ENCODE measurements at regions not wholly inside any gene's neighbourhood (a gene's known extent, or its start where the extent isn't known, plus 50 kb on each side); places are given as distances from the start of the nearest gene placed in this dataset.
A peak's percentile ranks its signal among the peaks of the same experiment; 100 is the strongest.

DNA sequence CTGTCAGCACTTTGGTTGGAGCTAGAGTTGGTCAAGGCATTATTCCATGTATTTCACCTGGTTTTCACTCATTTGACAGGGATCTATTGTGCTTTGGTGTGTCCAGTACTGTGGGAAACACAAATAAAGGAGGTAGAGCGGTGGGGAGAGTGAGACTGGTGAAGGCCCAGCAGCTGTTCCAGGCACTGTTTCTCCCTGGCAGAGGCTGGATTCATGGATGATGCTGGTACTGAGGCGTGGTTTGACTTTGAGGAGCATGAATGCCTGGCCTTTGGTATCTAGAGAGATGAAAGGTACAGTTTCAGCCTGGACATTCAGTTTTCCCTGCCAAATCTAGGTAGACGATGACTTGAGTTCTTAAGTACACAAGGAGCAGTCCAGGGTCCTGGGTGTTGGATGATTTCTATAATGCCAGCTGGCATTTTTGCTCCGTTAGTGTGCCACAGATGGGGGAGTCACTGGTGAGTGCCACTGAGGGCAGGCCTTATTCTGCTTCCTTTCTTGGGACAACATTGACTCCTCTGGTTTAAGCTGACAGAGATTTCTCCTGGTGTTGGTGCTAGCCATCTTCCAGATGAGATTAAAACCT, 162.2 kb upstream of the BMPER start:
- Histone ChIP-seq H3K4me3 (ENCODE audit: insufficient read depth, low read depth, low read length) (no peak overlapping the region), H4K20me1 (ENCODE audit: insufficient read depth, low read length) (no peaks in the 10 kb centered on the region), H3K9me3 (ENCODE audit: insufficient read depth, low read depth, low read length) (peaks cover 4% of the 10 kb centered on the region), H3K9ac (ENCODE audit: low read length) (no peak overlapping the region), H2AFZ (ENCODE audit: low read depth, low read length) (no peak overlapping the region), H3K36me3 (ENCODE audit: insufficient read depth, low read length) (no peaks in the 10 kb centered on the region), H3K4me1 (ENCODE audit: insufficient read depth, low read length) (peaks cover 15% of the 10 kb centered on the region), H3K27ac (ENCODE audit: low read depth, low read length) (no peak overlapping the region), H3K79me2 (ENCODE audit: insufficient read depth, low read length) (no peaks in the 10 kb centered on the region), H3K4me2 (ENCODE audit: low read length) (no peak overlapping the region), H3K27me3 (ENCODE audit: insufficient read depth, low read length) (no peaks in the 10 kb centered on the region)
- DNase-seq (ENCODE audit: low read depth) (no peak), FAIRE-seq (no peak)
- no peaks in the 10 kb centered on the region for H3K36me3 Mint-ChIP-seq (ENCODE audit: low read depth, unreplicated experiment)
- TF ChIP-seq, protein P1, sequence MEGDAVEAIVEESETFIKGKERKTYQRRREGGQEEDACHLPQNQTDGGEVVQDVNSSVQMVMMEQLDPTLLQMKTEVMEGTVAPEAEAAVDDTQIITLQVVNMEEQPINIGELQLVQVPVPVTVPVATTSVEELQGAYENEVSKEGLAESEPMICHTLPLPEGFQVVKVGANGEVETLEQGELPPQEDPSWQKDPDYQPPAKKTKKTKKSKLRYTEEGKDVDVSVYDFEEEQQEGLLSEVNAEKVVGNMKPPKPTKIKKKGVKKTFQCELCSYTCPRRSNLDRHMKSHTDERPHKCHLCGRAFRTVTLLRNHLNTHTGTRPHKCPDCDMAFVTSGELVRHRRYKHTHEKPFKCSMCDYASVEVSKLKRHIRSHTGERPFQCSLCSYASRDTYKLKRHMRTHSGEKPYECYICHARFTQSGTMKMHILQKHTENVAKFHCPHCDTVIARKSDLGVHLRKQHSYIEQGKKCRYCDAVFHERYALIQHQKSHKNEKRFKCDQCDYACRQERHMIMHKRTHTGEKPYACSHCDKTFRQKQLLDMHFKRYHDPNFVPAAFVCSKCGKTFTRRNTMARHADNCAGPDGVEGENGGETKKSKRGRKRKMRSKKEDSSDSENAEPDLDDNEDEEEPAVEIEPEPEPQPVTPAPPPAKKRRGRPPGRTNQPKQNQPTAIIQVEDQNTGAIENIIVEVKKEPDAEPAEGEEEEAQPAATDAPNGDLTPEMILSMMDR (IDR thresholded peaks at IDR 0.05; ENCODE audit: insufficient read depth, low read depth, low read length) = no peak
- TF ChIP-seq EZH2 (IDR thresholded peaks at IDR 0.05; ENCODE audit: insufficient read depth, low read length) = no peak
- no peak overlapping the region for H3K4me3 Mint-ChIP-seq (ENCODE audit: unreplicated experiment)
- peaks cover 7% of the 10 kb centered on the region for H3K4me1 Mint-ChIP-seq (ENCODE audit: low read depth, unreplicated experiment)
- H3K27me3 Mint-ChIP-seq (ENCODE audit: low read depth, unreplicated experiment) = no peaks in the 10 kb centered on the region
- peaks cover 2% of the 10 kb centered on the region for H3K9me3 Mint-ChIP-seq (ENCODE audit: unreplicated experiment)
- H3K27ac Mint-ChIP-seq (ENCODE audit: unreplicated experiment) = no peak overlapping the region

DNA sequence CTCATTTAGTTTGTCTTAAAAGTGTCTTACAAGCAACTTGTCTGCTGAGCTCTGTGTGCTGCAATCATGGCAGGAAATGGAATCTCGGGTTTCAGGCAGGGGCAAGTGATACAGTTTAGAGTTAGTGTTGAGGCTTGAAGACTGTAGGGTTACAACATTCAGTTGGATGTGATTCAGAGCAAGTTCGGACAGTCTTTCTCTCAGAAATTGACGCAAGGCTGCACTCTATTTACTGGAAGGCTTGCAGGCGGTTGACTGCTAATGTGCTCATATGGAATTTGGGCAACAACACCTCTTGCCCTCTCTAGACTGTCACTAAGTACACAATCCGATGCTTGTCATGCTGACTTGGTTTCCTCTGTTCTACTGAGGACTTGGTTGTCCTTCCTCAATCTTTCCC, 161.7 kb upstream of the BMPER start:
- Histone ChIP-seq H2AFZ (ENCODE audit: low read depth, low read length) (no peak overlapping the region), H3K36me3 (ENCODE audit: insufficient read depth, low read length) (no peaks in the 10 kb centered on the region), H3K4me2 (ENCODE audit: low read length) (no peak overlapping the region), H3K4me3 (ENCODE audit: insufficient read depth, low read depth, low read length) (no peak overlapping the region), H3K27me3 (ENCODE audit: insufficient read depth, low read length) (no peaks in the 10 kb centered on the region), H4K20me1 (ENCODE audit: insufficient read depth, low read length) (no peaks in the 10 kb centered on the region), H3K4me1 (ENCODE audit: insufficient read depth, low read length) (peaks cover 15% of the 10 kb centered on the region), H3K27ac (ENCODE audit: low read depth, low read length) (no peak overlapping the region), H3K79me2 (ENCODE audit: insufficient read depth, low read length) (no peaks in the 10 kb centered on the region), H3K9me3 (ENCODE audit: insufficient read depth, low read depth, low read length) (peaks cover 4% of the 10 kb centered on the region), H3K9ac (ENCODE audit: low read length) (no peak overlapping the region)
- no peak for TF ChIP-seq EZH2 (IDR thresholded peaks at IDR 0.05; ENCODE audit: insufficient read depth, low read length)
- TF ChIP-seq, protein P1 (IDR thresholded peaks at IDR 0.05; ENCODE audit: insufficient read depth, low read depth, low read length) = no peak
- H3K9me3 Mint-ChIP-seq (ENCODE audit: unreplicated experiment) = peaks cover 2% of the 10 kb centered on the region
- no peaks in the 10 kb centered on the region for H3K36me3 Mint-ChIP-seq (ENCODE audit: low read depth, unreplicated experiment)
- no peaks in the 10 kb centered on the region for H3K27me3 Mint-ChIP-seq (ENCODE audit: low read depth, unreplicated experiment)
- H3K4me3 Mint-ChIP-seq (ENCODE audit: unreplicated experiment) = no peak overlapping the region
- FAIRE-seq (peak; percentile 9), DNase-seq (ENCODE audit: low read depth) (peak; percentile 74)
- peaks cover 8% of the 10 kb centered on the region for H3K4me1 Mint-ChIP-seq (ENCODE audit: low read depth, unreplicated experiment)
- H3K27ac Mint-ChIP-seq (ENCODE audit: unreplicated experiment) = no peak overlapping the region

DNA sequence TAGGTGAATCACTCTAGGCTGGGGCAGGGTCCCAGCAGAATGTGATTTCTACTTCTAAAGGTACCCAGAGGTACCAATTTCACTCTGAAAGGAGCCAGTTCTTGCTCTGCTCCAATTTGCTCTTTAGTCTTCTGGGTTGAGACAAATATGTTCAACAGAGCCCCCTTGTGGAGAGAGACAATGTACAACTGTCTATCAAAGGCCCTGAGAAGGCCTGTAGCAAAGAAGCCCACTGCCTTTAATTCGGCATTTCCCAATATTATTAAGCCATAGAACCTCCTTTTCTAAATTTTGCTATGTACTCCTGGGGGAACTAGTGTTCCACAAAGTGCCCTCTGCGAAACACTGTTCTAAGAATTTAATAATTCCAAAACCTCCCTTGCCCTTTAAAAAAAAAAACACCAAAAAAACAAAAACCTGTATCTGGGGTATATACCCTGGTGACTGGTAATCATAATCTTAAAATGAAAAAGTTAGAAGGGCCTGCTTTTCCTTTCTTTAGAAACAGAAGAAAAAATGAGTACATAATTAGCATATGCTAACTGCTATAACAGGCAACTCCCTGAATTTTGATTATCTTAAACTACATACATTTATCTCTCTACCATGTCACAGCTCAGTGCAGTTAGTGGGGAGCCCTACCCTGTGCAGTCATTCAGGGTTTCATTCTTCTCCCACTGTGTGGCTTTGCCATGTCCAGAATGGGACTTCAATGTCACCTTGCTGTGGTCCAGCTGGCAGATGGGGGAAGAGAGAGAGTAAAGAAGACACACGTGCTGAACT, 160.9 kb upstream of the BMPER start:
- H3K4me2 ChIP-seq (ENCODE audit: low read length) = no peak overlapping the region
- no peak overlapping the region for H3K9ac ChIP-seq (ENCODE audit: low read length)
- no peaks in the 10 kb centered on the region for H3K27me3 ChIP-seq (ENCODE audit: insufficient read depth, low read length)
- H3K9me3 Mint-ChIP-seq (ENCODE audit: unreplicated experiment) = peaks cover 2% of the 10 kb centered on the region
- no peaks in the 10 kb centered on the region for H3K79me2 ChIP-seq (ENCODE audit: insufficient read depth, low read length)
- peaks cover 15% of the 10 kb centered on the region for H3K4me1 ChIP-seq (ENCODE audit: insufficient read depth, low read length)
- peaks cover 4% of the 10 kb centered on the region for H3K9me3 ChIP-seq (ENCODE audit: insufficient read depth, low read depth, low read length)
- H3K27me3 Mint-ChIP-seq (ENCODE audit: low read depth, unreplicated experiment) = no peaks in the 10 kb centered on the region
- no peak for DNase-seq (ENCODE audit: low read depth)
- H3K4me3 ChIP-seq (ENCODE audit: insufficient read depth, low read depth, low read length) = no peak overlapping the region
- no peak overlapping the region for H3K27ac ChIP-seq (ENCODE audit: low read depth, low read length)
- no peak overlapping the region for H3K4me3 Mint-ChIP-seq (ENCODE audit: unreplicated experiment)
- H2AFZ ChIP-seq (ENCODE audit: low read depth, low read length) = no peak overlapping the region
- H3K4me1 Mint-ChIP-seq (ENCODE audit: low read depth, unreplicated experiment) = peaks cover 9% of the 10 kb centered on the region
- TF ChIP-seq, protein P1 (IDR thresholded peaks at IDR 0.05; ENCODE audit: insufficient read depth, low read depth, low read length) = no peak
- no peaks in the 10 kb centered on the region for H3K36me3 Mint-ChIP-seq (ENCODE audit: low read depth, unreplicated experiment)
- no peak for FAIRE-seq
- no peaks in the 10 kb centered on the region for H4K20me1 ChIP-seq (ENCODE audit: insufficient read depth, low read length)
- H3K27ac Mint-ChIP-seq (ENCODE audit: unreplicated experiment) = no peak overlapping the region
- no peaks in the 10 kb centered on the region for H3K36me3 ChIP-seq (ENCODE audit: insufficient read depth, low read length)
